Activated naive CD4-positive, alpha-beta T cell treated with Interleukin-2 at 50 U/mL for 16 hours (primary cell): ENCODE measurements at regions not wholly inside any gene's neighbourhood (a gene's known extent, or its start where the extent isn't known, plus 50 kb on each side); places are given as distances from the start of the nearest gene placed in this dataset.

ENCODE experiments used
- DNase-seq: peaks from one replicate; pipeline ENCODE4 v3.0.0-alpha.2; 2020

- no peak for DNase-seq
These were observed 95.5 kb downstream of the FAM204A start for GRCh38 chr10:118246332-118247295.

- no peak for DNase-seq
These were observed 98.2 kb downstream of the FAM204A start for GRCh38 chr10:118243907-118244306.

DNA sequence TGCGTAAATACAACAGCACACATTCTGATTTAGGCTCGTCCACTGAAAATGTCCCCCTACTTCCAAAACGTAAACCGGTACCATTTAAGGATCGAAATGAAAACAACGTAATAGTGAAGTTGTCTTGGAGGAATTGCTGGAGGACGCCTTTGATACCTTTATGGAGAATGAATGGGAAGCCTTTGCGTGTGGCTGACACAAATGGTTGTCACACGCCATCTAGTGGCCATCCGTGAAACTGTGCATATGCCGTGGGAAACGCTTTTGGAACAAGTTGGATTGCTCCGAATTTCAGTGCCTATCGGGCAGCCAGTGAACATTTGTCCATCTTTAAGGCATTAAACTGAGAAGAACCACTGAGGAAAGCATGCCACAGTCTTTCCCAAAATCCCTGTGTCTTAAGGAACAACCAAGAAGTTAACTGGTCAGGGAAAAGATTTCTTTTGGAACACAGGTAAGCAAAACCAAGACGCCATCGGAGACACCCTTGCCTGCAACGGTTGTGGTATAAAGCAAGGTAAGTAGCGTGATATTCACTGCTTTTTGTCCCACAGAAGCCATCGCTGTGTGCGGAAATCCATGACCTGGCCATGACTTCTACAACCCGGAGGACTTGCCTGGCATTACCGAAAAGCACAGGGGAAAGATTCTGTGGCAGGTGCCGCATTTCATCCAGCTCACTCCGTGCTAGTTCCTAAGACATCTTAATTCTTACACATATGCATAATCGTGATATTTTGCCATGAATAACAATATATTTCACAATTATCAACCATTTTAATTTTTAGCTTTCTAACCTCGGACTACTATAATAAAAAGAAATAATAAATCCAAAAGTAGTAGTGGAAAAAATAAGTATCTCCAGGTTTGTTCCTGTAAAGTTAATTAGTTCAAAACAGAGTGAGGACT lies 100.6 kb downstream of the FAM204A start:
- DNase-seq, result peak; percentile 67

DNA sequence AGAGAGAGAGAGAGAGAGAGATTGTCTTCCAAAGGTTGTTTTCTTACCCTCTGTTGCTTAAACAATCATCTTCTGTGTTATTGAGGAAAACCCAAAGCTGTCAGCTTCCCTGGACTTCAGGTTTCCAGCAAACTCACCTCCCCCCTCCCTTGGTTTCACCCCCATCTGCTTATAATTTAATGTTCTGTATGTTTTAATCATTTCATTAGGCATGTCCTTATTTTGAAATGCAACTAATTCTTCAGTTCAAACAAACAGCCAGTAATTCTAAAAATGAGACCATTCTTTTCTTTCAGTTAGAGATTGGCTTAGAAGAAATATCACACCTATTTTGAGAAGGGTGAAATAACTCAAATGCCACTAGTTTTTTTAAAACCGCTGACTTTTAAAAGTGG lies 102.9 kb downstream of the FAM204A start:
- no peak for DNase-seq

DNA sequence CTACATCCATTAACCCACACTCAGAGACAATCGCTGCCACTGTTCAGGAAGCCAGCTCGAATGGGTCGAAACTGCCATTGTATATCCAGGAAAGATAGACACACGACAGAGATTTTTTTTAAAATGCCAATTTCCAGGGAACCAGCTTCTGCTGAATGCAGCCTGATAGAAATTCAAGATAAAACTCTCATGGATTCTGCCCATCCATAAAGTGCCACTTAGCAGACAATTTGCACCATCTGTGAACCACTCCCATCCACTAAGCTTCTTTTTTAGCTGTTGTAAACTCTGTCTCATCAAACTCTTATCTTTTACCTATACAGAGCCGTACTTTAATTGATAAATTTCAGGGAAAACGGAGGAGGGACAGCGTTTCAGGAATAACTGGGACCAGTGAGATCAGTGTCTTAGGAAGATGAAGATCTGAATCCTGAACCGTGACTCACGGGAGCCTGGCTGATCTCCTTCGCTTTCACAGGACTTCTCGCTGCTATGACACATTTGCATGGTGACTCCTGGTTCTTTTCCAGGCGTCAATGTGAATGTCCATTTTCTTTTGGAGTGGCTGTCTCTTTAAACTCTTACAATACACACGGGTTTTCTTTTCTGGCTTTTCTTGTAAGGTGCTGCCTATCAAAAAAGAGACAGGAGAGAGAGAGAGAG lies 103.4 kb downstream of the FAM204A start:
- no peak for DNase-seq

DNA sequence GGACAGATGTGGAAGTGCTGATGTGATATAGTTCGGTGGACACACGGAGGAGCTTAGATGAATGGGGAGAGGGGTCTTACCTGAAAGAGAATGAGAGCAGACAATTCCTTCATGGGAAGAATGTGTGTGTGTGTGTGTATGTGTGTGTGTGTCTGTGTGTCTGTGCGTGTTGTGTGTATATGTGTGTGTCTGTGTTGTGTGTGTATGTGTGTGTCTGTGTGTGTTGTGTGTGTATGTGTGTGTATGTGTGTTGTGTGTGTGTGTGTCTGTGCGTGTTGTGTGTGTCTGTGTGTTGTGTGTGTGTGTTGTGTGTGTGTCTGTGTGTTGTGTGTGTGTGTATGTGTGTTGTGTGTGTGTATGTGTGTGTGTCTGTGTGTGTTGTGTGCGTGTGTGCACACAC lies 104.2 kb downstream of the FAM204A start:
- no peak for DNase-seq

DNA sequence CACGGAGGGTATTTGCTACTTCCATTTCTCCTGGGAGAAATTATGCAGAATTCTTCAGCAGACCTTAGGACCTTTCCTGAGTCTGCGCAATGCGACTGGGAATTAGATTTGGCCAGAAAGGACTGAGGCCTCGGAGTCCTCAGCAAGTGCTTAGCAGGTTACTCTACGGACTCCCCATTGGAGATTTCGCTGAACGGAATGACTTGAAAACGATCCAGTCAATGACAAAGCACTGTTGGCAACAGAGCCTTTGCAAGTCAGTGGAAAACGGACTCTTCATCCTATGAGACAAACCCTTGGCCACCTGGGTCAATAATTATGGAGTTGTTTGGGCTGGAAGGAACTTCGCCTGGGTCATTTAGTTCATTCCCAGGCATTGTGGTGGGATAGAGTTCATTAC lies 107.4 kb downstream of the FAM204A start:
- DNase-seq, result no peak

DNA sequence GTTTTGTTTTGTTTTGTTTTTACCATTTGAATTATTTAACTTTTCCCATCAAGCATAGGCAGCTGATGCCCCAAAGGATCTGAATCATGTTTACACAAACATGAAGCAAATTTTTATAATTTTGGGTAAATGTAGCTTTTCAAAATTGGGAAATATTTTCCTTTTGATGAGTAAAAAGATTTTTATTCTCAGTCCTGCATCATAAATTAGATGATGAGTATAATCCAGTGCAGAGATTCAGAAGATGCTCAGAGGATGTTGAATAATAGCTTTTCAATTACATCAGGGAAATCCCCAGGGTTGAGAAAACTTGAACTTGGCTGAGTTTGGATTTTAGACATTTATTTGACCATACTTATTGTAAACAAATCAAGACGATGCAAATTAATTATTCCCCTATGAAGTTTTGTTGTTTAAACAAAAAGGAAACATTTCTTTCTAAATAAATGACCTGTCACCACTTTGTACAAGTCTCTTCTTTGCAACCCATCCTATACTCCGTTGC lies 121.7 kb downstream of the FAM204A start:
- DNase-seq, result no peak

DNA sequence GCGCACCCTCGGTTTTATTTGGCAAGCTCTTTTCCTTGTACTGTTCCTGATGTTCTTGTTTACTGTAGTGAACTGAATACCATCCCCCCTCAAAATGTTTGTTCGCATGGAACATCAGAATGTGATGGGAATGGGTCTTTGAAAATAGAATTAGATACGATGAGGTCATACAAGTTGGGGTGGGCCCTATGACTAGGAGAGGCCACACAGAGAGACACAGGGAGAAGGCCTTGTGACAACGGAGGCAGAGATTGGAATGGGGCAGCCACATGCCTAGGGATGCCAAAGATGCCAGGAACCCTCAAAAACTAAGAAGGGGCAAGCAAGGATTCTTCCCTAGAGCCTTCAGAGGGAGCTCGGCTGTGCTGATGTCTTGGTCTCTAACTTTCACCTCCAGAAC lies 123.6 kb downstream of the FAM204A start:
- no peak for DNase-seq

- no peak for DNase-seq
These were observed 125.5 kb downstream of the FAM204A start for GRCh38 chr10:118216571-118217170.

- no peak for DNase-seq
These were observed 126.1 kb downstream of the FAM204A start for GRCh38 chr10:118216020-118216419.

GRCh38 chr10:118214776-118215175 lies 127.3 kb downstream of the FAM204A start:
- DNase-seq, result no peak

DNA sequence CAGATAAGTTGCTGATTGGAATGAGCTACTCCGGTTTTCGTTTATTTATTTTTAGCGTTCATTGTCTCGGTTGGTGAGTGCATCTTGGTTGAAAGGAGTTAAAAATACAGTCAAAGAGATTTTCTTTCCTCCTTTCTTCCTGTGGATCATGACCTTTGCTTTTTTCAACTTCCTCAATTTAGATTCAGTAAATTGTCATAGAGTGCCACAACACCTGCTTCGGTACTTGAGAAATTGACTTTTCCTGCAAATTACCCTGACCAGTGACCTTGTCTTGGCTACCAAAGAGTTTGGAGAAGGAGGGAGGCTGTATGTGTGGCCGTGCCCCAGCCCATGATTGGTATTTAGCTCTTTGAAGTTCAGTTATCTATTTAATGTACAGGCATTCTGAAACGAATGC lies 128.7 kb downstream of the FAM204A start:
- DNase-seq, result no peak

- DNase-seq, result no peak
These were observed 131.8 kb downstream of the FAM204A start for GRCh38 chr10:118210276-118210675.

GRCh38 chr10:118209215-118209614 lies 132.9 kb downstream of the FAM204A start:
- no peak for DNase-seq

GRCh38 chr10:118207470-118208007 lies 134.6 kb downstream of the FAM204A start:
- no peak for DNase-seq

- no peak for DNase-seq
These were observed 137.7 kb downstream of the FAM204A start for GRCh38 chr10:118204292-118204943.

GRCh38 chr10:118203461-118203860 lies 138.7 kb downstream of the FAM204A start:
- DNase-seq, result no peak

DNA sequence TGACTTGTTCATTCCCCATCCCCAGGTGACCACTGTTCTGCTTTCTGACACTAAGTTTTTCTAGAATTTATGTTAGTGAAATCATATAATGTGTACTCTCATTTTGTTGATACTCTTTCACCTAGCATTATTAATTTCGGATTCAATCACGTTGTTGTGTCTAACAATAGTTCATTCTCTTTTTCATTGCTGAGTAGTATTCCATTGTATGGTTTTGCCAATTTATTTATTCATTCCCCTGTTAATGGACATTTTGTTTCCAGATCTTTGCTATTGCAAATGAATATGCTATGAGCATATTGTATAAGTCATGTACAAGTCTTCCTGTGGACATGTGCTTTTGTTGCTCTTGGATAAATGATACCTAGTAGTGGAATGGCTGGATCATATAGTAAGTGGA lies 146.4 kb downstream of the FAM204A start:
- no peak for DNase-seq

- no peak for DNase-seq
These were observed 146.9 kb upstream of the RAB11FIP2 start for GRCh38 chr10:118193642-118194041.

GRCh38 chr10:118181021-118181420 lies 134.3 kb upstream of the RAB11FIP2 start:
- DNase-seq, result no peak

DNA sequence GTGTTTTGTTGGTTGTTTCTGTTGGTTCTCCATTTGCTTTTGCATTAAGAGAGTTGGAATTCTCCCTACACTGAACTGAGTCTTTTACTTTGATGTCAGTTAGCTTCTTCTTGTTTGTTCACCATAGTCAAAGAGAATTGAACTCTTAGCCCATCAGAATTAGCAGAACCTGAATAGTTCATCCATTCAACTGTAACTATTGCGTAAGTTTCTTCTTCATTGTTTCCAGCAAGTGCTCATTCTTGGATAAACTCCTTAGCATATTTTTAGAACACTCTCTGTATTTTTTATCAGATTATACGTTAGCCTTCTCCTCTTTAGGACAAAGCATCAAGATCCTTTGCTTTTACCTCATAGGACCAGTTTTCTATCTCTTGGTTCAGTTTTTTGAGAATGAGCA lies 128.4 kb upstream of the RAB11FIP2 start:
- no peak for DNase-seq
